WTC11 (cell line): ENCODE measurements at regions not wholly inside any gene's neighbourhood (a gene's known extent, or its start where the extent isn't known, plus 50 kb on each side); places are given as distances from the start of the nearest gene placed in this dataset.

Experiments used
- ATAC-seq: fragments of 200-7000 bp; cut with Tn5 transposase; 2 replicates; pipeline ENCODE4 v1.10.0; 2021; ENCODE audit warnings: mild to moderate bottlenecking, moderate library complexity
- CTCF ChIA-PET: fragments of 300-600 bp; sonication (Branson Sonifier 250); formaldehyde crosslinking; loops from one replicate; lab custom pipeline; 2021; ENCODE audit warnings: antibody characterized with exemption; lab: Charles Lee
- POLR2A ChIA-PET: fragments of 350-600 bp; sonication (Branson Sonifier 250); formaldehyde crosslinking; loops from one replicate; lab custom pipeline; 2021; ENCODE audit warnings: antibody characterized with exemption; lab: Charles Lee
- DNase-seq: peaks from one replicate; pipeline ENCODE4 v3.0.0; 2021; ENCODE audit warnings: low spot score
- H3K27ac Mint-ChIP-seq: 2 replicates; pipeline ENCODE4 v1.8.0; 2021; ENCODE audit warnings: mixed read lengths
- H3K27me3 Mint-ChIP-seq: 2 replicates; pipeline ENCODE4 v1.8.0; 2021; ENCODE audit warnings: low read depth, mild to moderate bottlenecking, moderate library complexity, mixed read lengths
- H3K36me3 Mint-ChIP-seq: 2 replicates; pipeline ENCODE4 v1.8.0; 2021; ENCODE audit warnings: mixed read lengths
- H3K4me1 Mint-ChIP-seq: 2 replicates; pipeline ENCODE4 v1.8.0; 2022; ENCODE audit warnings: mixed read lengths
- H3K4me3 Mint-ChIP-seq: 2 replicates; pipeline ENCODE4 v1.8.0; 2021; ENCODE audit warnings: mild to moderate bottlenecking, moderate library complexity, mixed read lengths
- H3K9me3 Mint-ChIP-seq: 2 replicates; pipeline ENCODE4 v1.8.0; 2021; ENCODE audit warnings: mixed read lengths
- ETV6 ChIP-seq: sonication (generic); formaldehyde crosslinking; IDR thresholded peaks from 2 replicates; pipeline ENCODE4 v1.8.1; 2022; ENCODE audit warnings: mild to moderate bottlenecking, missing genetic modification reagents
- FOXK1 ChIP-seq: sonication (generic); formaldehyde crosslinking; IDR thresholded peaks from 2 replicates; pipeline ENCODE4 v1.8.0; 2022; ENCODE audit warnings: mild to moderate bottlenecking, moderate library complexity, missing genetic modification reagents
- GRHL2 ChIP-seq: fragments of 250-450 bp; sonication (Bioruptor Pico); IDR thresholded peaks from 2 replicates; pipeline ENCODE4 v1.8.0; 2022; ENCODE audit warnings: mild to moderate bottlenecking, moderate library complexity; ENCODE audit not compliant: insufficient replicate concordance, severe bottlenecking
- GTF2I ChIP-seq: fragments of 250-450 bp; sonication (Bioruptor Pico); conservative IDR thresholded peaks from 2 replicates; pipeline ENCODE4 v1.4.0; 2021; ENCODE audit warnings: mild to moderate bottlenecking
- MYBL2 ChIP-seq: sonication (generic); formaldehyde crosslinking; IDR thresholded peaks from 2 replicates; pipeline ENCODE4 v1.8.1; 2023; ENCODE audit warnings: mild to moderate bottlenecking, moderate library complexity, missing genetic modification reagents
- NFATC4 ChIP-seq: fragments of 250-450 bp; sonication (Bioruptor Pico); IDR thresholded peaks from 2 replicates; pipeline ENCODE4 v1.9.0; 2021; ENCODE audit warnings: mild to moderate bottlenecking
- NFE2L1 ChIP-seq: sonication (generic); formaldehyde crosslinking; IDR thresholded peaks from 2 replicates; pipeline ENCODE4 v1.8.1; 2023; ENCODE audit warnings: missing genetic modification reagents
- NR1H2 ChIP-seq: sonication (generic); formaldehyde crosslinking; IDR thresholded peaks from 2 replicates; pipeline ENCODE4 v1.9.0; 2021; ENCODE audit warnings: mild to moderate bottlenecking, moderate library complexity, missing genetic modification reagents
- SMAD3 ChIP-seq: sonication (generic); formaldehyde crosslinking; IDR thresholded peaks from 2 replicates; pipeline ENCODE4 v1.8.0; 2022; ENCODE audit warnings: missing genetic modification reagents, mild to moderate bottlenecking, borderline replicate concordance
- SOX15 ChIP-seq: fragments of 250-450 bp; sonication (Bioruptor Pico); IDR thresholded peaks from 2 replicates; pipeline ENCODE4 v1.9.0; 2021; ENCODE audit warnings: mild to moderate bottlenecking
- TCF7 ChIP-seq: sonication (generic); formaldehyde crosslinking; IDR thresholded peaks from 2 replicates; pipeline ENCODE4 v1.8.0; 2022; ENCODE audit warnings: mild to moderate bottlenecking, low read depth, missing genetic modification reagents, moderate library complexity
- TEAD4 ChIP-seq: sonication (generic); formaldehyde crosslinking; IDR thresholded peaks from 2 replicates; pipeline ENCODE4 v1.8.0; 2022; ENCODE audit warnings: mild to moderate bottlenecking, missing genetic modification reagents
- ZNF219 ChIP-seq: sonication (generic); formaldehyde crosslinking; IDR thresholded peaks from 2 replicates; pipeline ENCODE4 v1.8.0; 2023; ENCODE audit warnings: missing genetic modification reagents, mild to moderate bottlenecking, borderline replicate concordance
- ZNF263 ChIP-seq: sonication (generic); formaldehyde crosslinking; IDR thresholded peaks from 2 replicates; pipeline ENCODE4 v1.8.1; 2022; ENCODE audit warnings: low read depth, mild to moderate bottlenecking, moderate library complexity, missing genetic modification reagents
- ZNF317 ChIP-seq: sonication (generic); formaldehyde crosslinking; IDR thresholded peaks from 2 replicates; pipeline ENCODE4 v1.8.1; 2023; ENCODE audit warnings: low read depth, mild to moderate bottlenecking, moderate library complexity, missing genetic modification reagents, borderline replicate concordance
- TF ChIP-seq, protein P1 (sequence below): sonication (generic); formaldehyde crosslinking; IDR thresholded peaks from 2 replicates; pipeline ENCODE4 v1.8.0; 2022; ENCODE audit warnings: missing genetic modification reagents
- TF ChIP-seq, protein P2 (sequence below): sonication (generic); formaldehyde crosslinking; IDR thresholded peaks from 2 replicates; pipeline ENCODE4 v1.8.0; 2022; ENCODE audit warnings: mild to moderate bottlenecking, missing genetic modification reagents
- TF ChIP-seq, protein P3 (sequence below): sonication (generic); formaldehyde crosslinking; IDR thresholded peaks from 2 replicates; pipeline ENCODE4 v1.8.1; 2022; ENCODE audit warnings: missing genetic modification reagents, borderline replicate concordance
- TF ChIP-seq, protein P4 (sequence below): sonication (generic); formaldehyde crosslinking; IDR thresholded peaks from 2 replicates; pipeline ENCODE4 v1.8.1; 2022; ENCODE audit warnings: low read depth, missing genetic modification reagents, borderline replicate concordance
- TF ChIP-seq, protein P5 (sequence below): fragments of 250-450 bp; sonication (Bioruptor Pico); conservative IDR thresholded peaks from 2 replicates; pipeline ENCODE4 v1.9.0; 2021; ENCODE audit warnings: mild to moderate bottlenecking
- TF ChIP-seq, protein P6 (sequence below): sonication (generic); formaldehyde crosslinking; IDR thresholded peaks from 2 replicates; pipeline ENCODE4 v1.8.0; 2023; ENCODE audit warnings: missing genetic modification reagents, mild to moderate bottlenecking, borderline replicate concordance

DNA sequence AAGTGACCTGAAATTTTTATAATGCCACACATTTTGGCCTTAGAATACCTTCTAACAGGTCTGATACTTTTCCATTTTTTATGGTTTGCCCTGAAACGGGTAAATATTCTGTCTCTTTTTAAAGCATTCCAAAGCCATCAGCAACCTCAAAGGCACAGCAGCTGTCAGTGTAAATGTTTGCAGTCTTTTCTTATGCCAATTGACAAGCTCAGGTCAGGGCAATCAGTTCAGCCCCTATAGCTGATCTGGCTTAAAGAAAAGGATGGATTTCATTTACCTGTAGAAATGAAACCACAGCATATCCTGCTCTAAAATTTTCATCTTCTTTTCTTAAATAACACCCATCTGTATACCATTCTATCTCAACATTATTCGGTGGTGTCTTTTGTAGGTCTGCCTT is 453.6 kb downstream of the KDM5D start:
- Mint-ChIP-seq H3K9me3 (no peaks in the 10 kb centered on the region), H3K27me3 (peaks cover 6% of the 10 kb centered on the region)
- DNase-seq (no peak), ATAC-seq (peak; percentile 77)
- POLR2A ChIA-PET, result no interaction called here
- TF ChIP-seq ZNF263 (CRISPR knock-in tag) (no peak), GTF2I (CRISPR knock-in tag) (no peak), NFATC4 (CRISPR knock-in tag) (no peak), ZNF317 (CRISPR knock-in tag) (no peak), SOX15 (CRISPR knock-in tag) (no peak), NR1H2 (CRISPR knock-in tag) (no peak), FOXK1 (no peak), TEAD4 (CRISPR knock-in tag) (no peak), SMAD3 (no peak)
- TF ChIP-seq, protein P1, sequence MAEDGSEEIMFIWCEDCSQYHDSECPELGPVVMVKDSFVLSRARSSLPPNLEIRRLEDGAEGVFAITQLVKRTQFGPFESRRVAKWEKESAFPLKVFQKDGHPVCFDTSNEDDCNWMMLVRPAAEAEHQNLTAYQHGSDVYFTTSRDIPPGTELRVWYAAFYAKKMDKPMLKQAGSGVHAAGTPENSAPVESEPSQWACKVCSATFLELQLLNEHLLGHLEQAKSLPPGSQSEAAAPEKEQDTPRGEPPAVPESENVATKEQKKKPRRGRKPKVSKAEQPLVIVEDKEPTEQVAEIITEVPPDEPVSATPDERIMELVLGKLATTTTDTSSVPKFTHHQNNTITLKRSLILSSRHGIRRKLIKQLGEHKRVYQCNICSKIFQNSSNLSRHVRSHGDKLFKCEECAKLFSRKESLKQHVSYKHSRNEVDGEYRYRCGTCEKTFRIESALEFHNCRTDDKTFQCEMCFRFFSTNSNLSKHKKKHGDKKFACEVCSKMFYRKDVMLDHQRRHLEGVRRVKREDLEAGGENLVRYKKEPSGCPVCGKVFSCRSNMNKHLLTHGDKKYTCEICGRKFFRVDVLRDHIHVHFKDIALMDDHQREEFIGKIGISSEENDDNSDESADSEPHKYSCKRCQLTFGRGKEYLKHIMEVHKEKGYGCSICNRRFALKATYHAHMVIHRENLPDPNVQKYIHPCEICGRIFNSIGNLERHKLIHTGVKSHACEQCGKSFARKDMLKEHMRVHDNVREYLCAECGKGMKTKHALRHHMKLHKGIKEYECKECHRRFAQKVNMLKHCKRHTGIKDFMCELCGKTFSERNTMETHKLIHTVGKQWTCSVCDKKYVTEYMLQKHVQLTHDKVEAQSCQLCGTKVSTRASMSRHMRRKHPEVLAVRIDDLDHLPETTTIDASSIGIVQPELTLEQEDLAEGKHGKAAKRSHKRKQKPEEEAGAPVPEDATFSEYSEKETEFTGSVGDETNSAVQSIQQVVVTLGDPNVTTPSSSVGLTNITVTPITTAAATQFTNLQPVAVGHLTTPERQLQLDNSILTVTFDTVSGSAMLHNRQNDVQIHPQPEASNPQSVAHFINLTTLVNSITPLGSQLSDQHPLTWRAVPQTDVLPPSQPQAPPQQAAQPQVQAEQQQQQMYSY (CRISPR knock-in tag), result no peak
- TF ChIP-seq, protein P2, sequence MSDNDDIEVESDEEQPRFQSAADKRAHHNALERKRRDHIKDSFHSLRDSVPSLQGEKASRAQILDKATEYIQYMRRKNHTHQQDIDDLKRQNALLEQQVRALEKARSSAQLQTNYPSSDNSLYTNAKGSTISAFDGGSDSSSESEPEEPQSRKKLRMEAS (CRISPR knock-in tag), result no peak
- TF ChIP-seq, protein P3, sequence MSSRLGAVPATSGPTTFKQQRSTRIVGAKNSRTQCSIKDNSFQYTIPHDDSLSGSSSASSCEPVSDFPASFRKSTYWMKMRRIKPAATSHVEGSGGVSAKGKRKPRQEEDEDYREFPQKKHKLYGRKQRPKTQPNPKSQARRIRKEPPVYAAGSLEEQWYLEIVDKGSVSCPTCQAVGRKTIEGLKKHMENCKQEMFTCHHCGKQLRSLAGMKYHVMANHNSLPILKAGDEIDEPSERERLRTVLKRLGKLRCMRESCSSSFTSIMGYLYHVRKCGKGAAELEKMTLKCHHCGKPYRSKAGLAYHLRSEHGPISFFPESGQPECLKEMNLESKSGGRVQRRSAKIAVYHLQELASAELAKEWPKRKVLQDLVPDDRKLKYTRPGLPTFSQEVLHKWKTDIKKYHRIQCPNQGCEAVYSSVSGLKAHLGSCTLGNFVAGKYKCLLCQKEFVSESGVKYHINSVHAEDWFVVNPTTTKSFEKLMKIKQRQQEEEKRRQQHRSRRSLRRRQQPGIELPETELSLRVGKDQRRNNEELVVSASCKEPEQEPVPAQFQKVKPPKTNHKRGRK, result no peak
- TF ChIP-seq, protein P4, sequence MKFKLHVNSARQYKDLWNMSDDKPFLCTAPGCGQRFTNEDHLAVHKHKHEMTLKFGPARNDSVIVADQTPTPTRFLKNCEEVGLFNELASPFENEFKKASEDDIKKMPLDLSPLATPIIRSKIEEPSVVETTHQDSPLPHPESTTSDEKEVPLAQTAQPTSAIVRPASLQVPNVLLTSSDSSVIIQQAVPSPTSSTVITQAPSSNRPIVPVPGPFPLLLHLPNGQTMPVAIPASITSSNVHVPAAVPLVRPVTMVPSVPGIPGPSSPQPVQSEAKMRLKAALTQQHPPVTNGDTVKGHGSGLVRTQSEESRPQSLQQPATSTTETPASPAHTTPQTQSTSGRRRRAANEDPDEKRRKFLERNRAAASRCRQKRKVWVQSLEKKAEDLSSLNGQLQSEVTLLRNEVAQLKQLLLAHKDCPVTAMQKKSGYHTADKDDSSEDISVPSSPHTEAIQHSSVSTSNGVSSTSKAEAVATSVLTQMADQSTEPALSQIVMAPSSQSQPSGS, result no peak
- TF ChIP-seq, all 79 proteins: peak for 0
- Mint-ChIP-seq H3K4me3 (no peak overlapping the region), H3K27ac (no peak overlapping the region), H3K4me1 (peaks cover 27% of the 10 kb centered on the region), H3K36me3 (no peaks in the 10 kb centered on the region)
- CTCF ChIA-PET, result no interaction called here

DNA sequence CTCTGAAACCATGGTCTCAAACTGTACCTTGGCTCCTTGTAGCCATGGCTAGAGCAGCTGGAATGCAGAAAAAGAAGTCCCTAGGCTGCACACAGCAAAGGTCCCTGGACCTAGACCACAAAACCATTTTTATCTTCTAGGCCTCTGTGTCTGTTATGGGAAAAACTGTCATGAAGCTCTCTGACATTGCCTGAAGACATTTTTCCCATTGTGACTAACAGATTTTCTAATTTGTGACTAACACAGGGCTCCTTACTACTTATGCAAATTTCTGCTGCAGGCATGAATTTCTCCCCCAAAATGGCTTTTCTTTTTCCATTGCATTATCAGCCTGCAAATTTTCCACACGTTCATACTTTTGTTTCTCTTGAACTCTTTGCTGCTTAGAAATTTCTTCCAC is 470.4 kb downstream of the KDM5D start:
- H3K4me1 Mint-ChIP-seq, result no peaks in the 10 kb centered on the region
- ChIA-PET POLR2A (no interaction called here), CTCF (no interaction called here)
- no peak overlapping the region for H3K4me3 Mint-ChIP-seq
- H3K9me3 Mint-ChIP-seq, result no peaks in the 10 kb centered on the region
- H3K27me3 Mint-ChIP-seq, result no peaks in the 10 kb centered on the region; the same call in 1 of the 2 replicates
- no peak for TF ChIP-seq TCF7
- no peak for TF ChIP-seq GRHL2 (CRISPR knock-in tag)
- TF ChIP-seq ETV6 (CRISPR knock-in tag), result no peak
- no peak for DNase-seq
- no peaks in the 10 kb centered on the region for H3K36me3 Mint-ChIP-seq
- no peak overlapping the region for H3K27ac Mint-ChIP-seq
- ATAC-seq, result no peak

DNA sequence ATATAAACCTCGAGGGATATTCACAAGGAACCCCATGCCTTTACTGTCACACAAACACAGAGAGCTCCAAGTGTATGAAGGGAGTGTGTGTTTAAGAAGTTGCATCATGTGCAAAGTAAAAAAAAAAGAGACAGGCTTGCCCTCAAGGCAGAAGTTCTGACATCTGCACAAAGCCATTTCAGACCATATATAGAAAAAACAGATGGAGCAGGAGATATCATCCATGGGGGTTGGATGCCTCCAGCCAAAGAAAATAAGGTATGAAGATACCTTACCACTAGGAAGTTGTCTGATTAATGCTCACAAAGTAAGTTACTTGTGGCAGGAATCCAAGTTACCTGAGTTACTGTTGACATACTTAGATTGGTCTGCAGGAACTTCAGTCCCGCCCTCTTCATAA is 476.2 kb downstream of the KDM5D start:
- Mint-ChIP-seq H3K4me3 (no peak overlapping the region), H3K27ac (no peak overlapping the region), H3K4me1 (no peaks in the 10 kb centered on the region), H3K27me3 (no peaks in the 10 kb centered on the region), H3K9me3 (no peaks in the 10 kb centered on the region), H3K36me3 (no peaks in the 10 kb centered on the region)
- DNase-seq (no peak), ATAC-seq (no peak)
- ChIA-PET CTCF (no interaction called here), POLR2A (no interaction called here)
- TF ChIP-seq, protein P5, sequence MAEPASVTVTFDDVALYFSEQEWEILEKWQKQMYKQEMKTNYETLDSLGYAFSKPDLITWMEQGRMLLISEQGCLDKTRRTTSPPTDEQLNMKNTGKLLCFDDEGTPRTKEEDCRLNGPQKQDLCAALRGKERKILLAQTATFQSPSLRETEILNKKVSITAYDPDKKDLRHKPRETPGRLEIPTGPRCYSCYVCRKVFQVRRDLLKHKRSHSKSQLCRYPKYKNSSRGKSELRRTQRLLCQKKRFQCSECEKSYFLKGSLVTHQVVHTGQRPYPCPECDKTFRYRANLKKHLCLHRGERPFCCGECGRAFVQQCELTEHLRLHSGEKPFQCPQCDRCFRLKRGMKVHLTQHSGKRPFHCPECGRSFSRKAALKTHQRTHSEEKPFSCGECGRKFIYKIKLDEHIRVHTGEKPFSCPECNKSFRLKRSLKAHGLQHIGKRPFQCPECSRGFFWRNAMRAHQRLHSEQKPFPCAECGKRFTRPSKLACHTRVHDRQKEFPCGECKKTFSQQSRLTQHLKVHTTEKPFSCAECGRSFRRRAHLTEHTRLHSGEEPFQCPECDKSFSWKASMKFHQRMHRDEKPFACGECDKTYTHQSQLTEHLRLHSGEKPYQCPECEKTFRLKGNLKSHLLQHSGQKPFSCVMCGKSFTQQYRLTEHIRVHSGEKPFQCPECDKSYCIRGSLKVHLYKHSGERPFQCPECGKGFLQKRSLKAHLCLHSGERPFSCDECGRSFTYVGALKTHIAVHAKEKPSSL (CRISPR knock-in tag), result no peak
- TF ChIP-seq, protein P6, sequence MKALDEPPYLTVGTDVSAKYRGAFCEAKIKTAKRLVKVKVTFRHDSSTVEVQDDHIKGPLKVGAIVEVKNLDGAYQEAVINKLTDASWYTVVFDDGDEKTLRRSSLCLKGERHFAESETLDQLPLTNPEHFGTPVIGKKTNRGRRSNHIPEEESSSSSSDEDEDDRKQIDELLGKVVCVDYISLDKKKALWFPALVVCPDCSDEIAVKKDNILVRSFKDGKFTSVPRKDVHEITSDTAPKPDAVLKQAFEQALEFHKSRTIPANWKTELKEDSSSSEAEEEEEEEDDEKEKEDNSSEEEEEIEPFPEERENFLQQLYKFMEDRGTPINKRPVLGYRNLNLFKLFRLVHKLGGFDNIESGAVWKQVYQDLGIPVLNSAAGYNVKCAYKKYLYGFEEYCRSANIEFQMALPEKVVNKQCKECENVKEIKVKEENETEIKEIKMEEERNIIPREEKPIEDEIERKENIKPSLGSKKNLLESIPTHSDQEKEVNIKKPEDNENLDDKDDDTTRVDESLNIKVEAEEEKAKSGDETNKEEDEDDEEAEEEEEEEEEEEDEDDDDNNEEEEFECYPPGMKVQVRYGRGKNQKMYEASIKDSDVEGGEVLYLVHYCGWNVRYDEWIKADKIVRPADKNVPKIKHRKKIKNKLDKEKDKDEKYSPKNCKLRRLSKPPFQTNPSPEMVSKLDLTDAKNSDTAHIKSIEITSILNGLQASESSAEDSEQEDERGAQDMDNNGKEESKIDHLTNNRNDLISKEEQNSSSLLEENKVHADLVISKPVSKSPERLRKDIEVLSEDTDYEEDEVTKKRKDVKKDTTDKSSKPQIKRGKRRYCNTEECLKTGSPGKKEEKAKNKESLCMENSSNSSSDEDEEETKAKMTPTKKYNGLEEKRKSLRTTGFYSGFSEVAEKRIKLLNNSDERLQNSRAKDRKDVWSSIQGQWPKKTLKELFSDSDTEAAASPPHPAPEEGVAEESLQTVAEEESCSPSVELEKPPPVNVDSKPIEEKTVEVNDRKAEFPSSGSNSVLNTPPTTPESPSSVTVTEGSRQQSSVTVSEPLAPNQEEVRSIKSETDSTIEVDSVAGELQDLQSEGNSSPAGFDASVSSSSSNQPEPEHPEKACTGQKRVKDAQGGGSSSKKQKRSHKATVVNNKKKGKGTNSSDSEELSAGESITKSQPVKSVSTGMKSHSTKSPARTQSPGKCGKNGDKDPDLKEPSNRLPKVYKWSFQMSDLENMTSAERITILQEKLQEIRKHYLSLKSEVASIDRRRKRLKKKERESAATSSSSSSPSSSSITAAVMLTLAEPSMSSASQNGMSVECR (CRISPR knock-in tag), result no peak
- TF ChIP-seq NFE2L1 (CRISPR knock-in tag) (no peak), MYBL2 (CRISPR knock-in tag) (no peak), ZNF219 (no peak), GTF2I (CRISPR knock-in tag) (no peak)
